GM19463 (cell line): ENCODE measurements at regions not wholly inside any gene's neighbourhood (a gene's known extent, or its start where the extent isn't known, plus 50 kb on each side); places are given as distances from the start of the nearest gene placed in this dataset.

Experiments
- ATAC-seq: cut with Tn5 transposase; IDR thresholded peaks from one replicate; pipeline ENCODE4 v1.9.1; 2021; ENCODE audit warnings: mild to moderate bottlenecking, moderate library complexity; ENCODE audit not compliant: unreplicated experiment

GRCh38 chr2:168375195-168375798 lies 80.8 kb upstream of the CERS6 start:
- ATAC-seq: no peak

GRCh38 chr2:168378960-168379669 lies 77.0 kb upstream of the CERS6 start:
- ATAC-seq: no peak

GRCh38 chr2:168380500-168380899 lies 75.6 kb upstream of the CERS6 start:
- ATAC-seq: no peak

DNA sequence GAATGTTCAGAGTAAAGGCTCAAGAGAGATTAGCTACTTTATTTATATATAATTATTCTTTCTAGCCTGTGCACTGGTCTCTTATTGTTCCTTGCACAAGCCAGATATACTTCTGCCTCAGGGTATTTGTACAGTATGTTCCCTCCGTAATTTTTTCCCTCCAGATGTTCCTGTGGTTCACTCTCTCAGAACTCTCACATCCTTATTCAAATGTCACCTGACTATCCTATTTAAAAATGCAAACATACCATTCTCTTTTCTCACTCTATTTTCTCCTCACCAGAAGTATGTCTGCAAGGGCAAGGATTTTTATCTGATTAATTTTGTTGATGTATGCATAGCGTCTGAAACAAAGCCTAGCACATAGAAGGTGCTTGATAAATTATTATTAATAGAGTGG lies 64.0 kb upstream of the CERS6 start:
- no peak for ATAC-seq

DNA sequence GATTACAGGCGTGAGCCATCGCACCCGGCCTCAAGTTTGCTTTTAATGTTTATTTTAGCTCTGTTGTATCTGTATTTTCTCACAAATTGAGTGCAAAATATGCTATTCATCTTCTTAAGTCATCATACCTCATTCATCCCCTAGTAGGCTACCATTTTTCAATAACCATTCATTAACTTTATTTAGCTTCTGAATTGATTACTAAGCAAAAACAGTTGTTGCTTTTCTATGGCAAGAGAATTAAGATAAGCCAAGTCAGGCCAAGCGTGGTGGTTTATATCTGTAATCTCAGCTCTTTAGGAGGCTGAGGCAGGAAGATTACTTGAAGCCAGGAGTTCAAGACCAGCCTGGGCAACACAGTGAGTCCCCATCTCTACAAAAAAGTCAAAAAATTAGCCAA lies 63.3 kb upstream of the CERS6 start:
- ATAC-seq: no peak

- ATAC-seq: no peak
Observed at GRCh38 chr2:168394262-168394661, 61.8 kb upstream of the CERS6 start.

DNA sequence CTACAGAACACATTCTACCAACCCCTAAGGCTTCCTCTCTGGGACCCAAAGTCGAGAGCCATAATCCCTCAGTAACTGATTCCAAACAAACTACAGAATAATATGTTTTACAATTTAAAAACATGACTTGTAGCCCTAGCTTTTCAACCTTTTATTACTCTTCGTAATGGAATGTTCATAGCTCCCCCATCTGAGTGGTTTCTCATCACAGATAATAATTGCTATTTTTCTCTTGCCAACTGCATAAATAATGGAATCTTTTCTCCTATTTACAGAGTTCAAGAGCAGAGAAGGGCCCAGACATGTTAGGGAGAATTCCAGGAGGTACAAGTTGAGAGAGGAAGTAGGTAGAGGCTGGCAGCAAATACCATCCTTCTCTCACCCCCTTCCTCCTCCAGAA lies 59.9 kb upstream of the CERS6 start:
- ATAC-seq: no peak

GRCh38 chr2:168397629-168398028 lies 58.4 kb upstream of the CERS6 start:
- ATAC-seq: no peak

- ATAC-seq: no peak
Observed at GRCh38 chr2:168401048-168401556, 55.0 kb upstream of the CERS6 start.

GRCh38 chr2:168401771-168402170 lies 54.3 kb upstream of the CERS6 start:
- ATAC-seq: no peak

DNA sequence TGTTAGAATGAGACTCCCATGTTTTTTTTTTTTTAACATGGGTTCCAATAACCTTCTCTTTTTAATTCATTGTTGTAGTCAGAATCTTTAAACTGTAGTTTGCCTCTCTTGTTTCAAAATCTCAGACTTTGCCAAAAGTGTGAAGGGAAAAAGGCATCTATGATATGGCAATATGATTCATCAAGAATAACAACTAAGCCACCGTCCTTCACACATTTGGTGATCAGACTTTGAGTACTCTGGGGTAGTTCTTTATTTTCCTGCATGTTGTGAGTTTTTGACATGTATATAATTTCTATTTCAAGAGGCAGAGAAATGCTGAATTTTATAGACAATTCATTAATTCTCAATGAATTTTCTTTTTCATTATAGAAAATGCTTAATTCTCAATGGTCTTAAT lies 53.5 kb upstream of the CERS6 start:
- ATAC-seq: no peak

GRCh38 chr2:168403736-168404135 lies 52.3 kb upstream of the CERS6 start:
- no peak for ATAC-seq

DNA sequence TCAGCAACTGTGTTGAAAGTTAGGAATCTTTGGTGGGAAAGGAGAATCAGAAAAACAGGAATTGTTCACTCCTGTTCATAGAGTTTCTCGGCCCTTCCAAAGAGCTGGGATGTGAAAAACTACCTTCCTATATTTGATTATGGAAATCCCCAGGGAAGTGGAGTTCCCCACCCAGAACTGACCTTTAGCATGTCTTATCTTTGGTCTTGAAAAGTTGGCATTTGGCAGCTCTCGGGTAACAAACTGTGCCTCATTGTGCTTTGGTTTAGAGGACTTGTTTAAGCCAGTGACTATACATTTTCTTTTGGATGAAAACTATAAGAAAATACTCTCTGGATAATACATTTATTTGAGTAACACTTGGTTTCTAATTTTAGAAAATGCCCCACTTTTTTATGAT lies 51.3 kb upstream of the CERS6 start:
- ATAC-seq: no peak
